Stimulated activated CD4-positive, alpha-beta T cell treated with anti-CD3 and anti-CD28 coated beads, Interleukin-15, amount 100 ng/mL, for 1 hour (primary cell): ENCODE measurements at regions not wholly inside any gene's neighbourhood (a gene's known extent, or its start where the extent isn't known, plus 50 kb on each side); places are given as distances from the start of the nearest gene placed in this dataset.

Experiments
- DNase-seq, 2 donors: peaks; one replicate each; pipeline ENCODE4 v3.0.0-alpha.2; 2020; ENCODE audit warnings: low read depth in 1 of 2, low spot score in 1 of 2

DNA sequence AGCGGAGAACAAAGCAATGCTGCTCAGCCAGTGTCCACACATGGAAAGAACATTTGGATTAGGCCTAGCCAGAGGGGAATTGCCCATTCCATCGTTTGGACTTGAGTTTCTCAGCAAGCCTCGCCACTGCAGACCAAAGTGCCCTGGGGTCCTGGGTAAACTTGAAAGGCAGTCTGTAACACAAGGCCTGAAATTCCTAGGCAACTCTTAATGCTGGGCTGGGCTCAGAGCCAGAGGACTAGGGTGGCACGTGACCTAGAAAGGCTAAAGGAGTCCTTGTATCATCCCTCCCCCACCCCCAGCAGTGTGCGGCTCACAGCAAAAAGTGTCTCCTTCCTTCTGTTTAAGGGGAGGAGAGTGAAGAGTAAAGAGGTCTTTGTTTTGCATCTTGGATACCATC lies 210.4 kb upstream of the ARX start:
- DNase-seq, result no peak

DNA sequence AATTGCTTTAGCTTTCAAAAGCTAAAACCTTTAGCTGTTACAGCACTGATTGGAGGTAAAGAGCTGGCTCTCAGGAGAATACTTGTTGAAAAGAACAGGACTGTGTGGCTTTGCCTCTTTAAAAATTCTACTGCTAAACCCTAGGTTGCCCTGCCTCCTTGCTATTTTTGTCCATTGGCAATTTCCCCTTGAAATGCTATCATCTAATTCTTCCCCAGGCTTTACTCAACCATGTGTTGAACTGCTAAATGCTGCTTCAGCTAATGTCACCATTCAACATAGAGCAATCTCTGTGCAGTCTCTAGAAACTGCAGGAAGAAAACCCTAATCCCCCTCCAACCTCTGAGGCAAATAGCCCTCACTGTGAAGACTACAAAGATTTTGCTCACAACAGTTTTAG lies 203.7 kb upstream of the ARX start:
- no peak for DNase-seq

DNA sequence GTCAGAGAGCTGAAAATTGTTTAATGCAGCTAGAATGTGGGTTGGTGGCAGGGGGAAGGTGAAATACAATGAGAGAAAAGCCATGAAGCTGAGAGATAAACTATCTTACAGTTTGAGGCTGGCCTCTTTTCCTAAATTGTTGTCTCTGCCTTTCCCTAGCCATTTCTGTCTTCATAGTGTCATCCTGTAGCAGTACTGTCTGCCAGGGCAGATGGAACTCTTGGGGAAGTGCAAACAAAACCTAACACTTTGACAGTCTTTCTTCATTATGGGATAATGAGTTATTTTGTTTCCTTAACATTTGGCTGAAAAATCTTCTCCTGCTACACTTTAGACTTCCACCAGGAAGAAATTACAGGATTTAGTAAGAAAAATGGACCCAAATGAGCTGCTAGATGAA lies 197.8 kb upstream of the ARX start:
- no peak for DNase-seq

DNA sequence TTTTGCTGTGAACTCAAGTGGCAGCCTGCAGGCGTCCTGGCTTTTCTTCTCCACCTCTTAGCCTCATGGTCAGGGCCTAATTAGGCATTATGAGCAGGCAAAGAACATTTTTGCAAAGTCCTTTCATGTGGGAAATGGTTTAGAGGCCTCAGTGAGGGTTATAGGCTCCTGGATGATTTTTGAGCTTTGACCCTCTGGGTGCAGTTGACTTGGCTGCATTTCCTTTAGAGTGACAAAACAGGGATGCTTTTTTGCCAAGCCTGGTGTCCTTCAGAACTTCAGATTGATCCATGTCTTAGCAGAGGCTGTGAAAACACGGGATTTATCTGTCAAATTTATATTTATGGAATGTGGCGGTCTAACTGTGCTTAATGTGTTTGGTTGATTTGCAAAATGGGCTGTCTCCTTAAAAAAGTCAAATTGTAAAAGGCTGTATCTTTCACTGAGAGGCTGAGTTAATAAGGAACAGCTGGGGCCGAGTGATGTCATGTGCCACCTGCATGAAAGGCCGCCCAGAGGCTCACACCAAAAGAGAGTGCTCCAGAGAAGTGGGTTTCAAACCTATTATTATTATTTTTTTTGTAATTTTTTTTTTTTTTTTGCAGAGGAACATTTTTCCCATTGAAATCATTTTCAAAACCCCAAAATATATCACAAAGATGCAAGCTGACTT lies 192.2 kb upstream of the ARX start:
- no peak for DNase-seq

DNA sequence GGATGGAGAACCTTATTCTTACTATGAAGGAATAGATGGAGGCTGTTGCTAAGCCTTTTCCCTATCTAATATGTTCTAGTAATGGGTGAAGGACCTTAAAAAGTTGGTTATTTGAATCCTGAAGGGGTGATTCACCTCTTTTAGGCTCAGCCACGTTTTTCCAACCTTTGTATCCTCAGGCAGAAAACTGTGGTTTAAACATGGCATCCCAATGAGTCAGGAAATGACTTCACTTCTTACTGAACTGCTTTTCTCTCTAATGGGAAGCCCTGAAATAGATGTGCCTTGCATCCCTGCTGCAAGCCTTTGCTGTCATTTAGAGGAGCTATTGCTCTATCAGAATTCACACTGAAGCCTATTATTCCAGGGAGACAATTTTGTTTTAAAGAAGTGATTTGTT lies 191.0 kb upstream of the ARX start:
- DNase-seq, result no peak

DNA sequence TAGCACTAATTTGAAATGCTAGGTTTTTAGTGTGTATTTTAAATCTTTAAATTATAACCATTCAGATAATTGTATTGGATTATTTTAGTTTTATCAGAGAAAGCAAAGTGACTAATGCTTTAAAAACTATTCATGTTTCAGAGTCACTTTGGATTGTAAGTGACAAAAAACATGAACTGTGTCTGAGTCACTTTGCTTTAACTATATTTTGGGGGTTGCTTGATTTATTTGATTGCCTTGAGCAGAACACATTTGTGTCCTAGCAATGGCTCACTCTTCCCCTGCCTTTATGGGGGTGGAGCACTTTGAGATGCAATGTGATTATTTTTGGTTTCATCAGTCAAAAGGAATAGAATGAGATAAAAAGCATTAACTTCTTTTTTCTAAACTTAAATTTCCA lies 188.4 kb upstream of the ARX start:
- no peak for DNase-seq

DNA sequence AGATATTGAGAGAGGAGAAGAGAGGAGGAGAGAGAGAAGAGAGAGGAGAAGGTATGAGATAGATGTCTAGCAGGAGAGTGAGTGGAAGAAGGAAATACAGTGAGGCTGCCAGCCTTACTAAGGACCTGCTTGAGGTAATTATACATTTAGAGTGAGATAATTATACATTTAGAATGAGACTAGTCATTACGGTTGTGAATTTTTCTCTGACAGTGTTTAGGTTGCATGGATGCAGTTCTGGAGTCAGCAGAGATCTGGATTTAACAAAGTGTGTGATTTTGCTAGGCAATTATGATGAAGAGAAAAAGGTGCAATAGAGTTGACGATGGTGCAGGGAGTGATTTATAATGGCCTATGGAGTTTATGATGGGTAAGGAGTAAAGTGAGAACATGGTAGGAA lies 187.1 kb upstream of the ARX start:
- DNase-seq, result no peak

DNA sequence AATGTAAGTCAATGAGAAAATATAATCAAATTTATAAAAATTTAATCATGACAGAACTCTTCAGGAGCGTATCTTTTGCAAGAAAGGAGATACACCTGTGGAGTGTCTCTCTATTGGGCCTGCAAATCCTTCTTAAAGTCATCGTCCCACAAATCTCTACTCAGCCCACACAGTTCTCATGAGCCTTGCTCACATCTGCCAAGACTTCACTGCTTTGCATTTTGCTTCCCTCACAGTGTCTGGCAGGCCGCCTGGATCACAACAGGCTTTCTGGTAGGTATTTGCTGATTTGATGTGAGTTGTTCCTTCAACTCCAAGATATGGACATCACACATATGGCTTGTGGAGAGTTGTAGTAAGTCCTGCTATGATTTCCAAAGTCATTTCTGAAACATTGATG lies 183.1 kb upstream of the ARX start:
- no peak for DNase-seq

DNA sequence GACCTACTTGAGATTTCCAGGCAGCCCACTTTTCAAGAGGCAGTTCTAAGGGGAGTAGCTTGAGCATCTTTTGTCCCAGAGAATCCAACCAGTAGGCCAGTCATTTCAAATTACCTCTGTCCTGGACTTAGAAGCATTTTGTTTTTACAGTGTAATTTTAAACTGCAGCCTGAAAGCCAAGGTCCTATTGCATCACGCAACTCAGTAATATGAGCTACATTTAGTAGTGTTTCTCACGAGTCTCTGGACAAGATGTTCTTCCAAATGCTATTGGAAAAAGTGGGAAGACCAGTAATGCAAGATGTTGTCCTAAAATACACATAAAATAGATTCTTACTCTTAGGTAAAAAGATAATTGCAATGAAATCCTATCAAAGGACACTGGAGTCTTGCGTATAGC lies 182.5 kb upstream of the ARX start:
- no peak for DNase-seq

DNA sequence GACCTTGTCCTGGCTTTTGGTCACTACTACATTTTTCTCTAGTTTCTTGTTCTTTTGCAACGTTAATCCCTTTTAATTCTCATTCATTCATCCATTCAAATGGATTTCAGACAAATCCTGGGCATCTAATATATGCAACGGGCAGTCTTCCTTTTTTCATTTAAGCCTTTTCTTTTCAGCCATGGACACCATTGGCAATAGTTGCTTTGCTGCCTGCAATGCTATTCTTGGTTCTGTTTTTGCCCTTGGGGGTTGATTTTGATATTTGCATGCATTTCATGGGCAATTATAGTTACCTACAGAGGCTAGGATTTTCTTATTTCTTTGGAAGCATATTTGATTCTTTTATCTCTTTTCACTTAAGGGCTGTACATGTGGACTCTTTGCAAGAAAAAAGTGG lies 180.5 kb upstream of the ARX start:
- no peak for DNase-seq

DNA sequence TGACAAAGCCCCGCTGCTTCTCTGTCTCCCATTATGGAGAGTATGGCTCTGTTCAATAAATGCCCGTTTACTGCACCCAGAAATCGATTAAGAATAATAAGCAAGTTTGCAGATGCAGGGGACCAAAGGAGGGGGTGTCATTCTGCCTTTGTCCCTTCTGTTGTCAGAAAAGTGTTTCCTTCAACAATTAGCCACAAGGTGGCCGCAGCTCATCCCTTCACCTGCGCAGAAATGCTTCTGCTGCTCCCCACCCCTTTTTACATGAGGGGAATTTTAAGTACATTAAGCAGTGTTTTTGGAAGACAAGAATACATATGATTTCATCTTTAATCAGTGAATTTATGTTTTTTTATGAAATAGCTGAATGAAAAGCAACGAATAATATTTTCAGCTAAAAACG lies 175.6 kb upstream of the ARX start:
- no peak for DNase-seq

DNA sequence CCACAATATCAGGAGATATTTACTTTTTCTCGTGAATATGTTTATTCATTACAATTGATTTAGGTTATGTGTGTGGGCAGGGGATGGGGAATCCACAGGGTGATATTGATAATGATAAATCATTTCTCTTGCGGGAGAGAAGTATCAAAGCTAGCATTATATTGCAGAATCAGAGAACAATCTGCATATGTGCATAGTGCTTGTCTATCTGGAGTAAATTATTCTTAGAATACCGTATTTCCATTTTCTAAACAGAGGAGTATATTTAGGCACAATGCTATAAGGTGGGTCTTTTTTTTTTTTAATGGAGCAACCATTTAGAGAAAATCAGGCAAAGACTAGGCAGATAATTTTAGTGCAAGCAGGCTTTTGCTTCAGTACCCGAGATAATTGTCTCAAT lies 166.0 kb upstream of the ARX start:
- no peak for DNase-seq

DNA sequence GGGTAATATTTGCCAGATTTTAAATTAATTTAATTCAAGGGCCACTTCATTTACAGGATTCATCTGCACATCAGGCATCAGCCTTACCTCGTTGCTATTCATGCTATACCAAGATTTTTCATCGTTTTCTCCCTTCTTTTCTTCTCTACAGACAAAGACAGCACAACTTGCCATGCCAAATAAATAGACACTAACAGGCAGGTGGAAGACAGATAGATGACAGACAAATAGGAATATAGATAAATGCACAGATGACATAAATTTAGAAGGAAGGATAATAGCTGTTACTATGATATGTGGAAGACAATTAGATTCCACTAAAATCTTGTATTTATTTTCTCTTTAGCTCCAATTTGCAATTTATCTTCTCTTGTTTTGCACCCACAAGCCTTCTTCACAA lies 164.5 kb upstream of the ARX start:
- DNase-seq, result no peak

DNA sequence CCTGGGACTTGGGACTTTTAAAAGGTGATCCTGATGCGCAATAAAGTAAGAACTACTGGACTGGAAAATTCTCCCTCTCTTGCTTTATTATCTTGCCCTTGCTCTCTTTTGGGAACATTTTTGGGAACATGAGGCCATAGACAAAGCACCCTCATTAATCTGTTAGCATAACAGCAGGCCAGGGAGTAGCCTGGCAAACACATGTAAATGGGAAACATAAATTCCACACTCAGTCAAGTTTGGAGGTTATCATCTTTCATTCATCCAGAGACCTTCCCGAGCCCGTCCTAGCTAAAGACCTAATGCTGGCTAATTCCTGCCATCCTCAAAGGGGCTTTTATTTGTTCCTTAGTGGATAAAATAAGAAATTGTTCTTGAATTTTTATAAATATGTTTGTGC lies 162.8 kb upstream of the ARX start:
- DNase-seq, result no peak

DNA sequence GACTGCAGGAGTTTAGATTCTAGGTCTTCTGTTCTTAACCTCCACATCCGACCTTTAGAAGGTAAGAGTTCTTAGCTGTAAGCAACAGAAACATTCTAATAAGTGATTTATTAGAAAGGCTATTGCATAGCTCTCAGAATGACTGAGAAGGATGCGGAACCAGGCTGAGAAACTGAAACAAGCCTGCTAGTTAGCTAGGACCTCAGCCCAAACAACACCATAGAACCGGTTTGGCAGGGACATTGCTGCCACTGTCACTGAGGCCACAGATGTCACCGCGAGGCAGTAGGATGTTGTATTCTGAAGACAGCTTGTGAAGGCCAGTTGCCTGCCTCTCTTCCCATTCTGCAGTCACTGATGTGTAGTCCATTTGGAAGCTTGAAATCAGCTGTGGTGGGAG lies 160.0 kb upstream of the ARX start:
- DNase-seq, result no peak

DNA sequence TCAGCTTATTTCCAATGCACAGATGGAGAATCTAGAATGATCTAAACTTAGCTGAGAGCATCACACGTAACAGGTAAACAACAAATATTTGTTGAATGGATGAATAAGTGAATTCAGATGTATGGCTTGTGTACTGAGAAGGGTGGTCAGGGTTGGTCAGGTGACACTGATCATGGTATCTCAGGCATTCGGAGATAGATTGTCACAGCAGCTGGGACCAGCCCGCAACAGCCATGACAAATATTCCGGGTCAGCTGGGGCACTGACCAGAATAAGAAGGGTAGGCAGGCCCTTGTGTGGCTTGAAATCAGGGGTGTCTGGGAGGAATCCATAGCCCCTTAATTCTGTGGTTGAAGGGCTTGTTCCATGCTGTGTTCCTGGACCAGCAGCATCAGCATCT lies 159.4 kb upstream of the ARX start:
- no peak for DNase-seq

DNA sequence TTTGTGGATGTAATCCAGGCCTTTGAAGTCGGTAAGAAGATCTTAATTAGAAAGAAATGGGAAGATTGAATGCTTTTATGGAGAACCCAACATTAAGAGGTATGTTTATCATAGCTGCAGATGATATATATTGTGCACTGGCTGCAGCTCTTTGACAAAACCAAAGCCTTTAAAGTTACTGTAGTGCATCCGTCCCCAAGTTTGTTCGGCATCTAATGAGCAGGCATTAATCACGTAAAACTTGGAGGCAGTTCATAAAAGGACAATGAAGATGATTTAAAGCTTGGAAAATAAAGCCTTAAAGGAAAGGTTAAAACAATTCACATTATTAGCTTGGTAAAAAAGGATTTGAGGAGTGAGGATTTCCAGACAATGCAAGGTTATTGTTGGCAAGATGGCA lies 150.8 kb upstream of the ARX start:
- no peak for DNase-seq

DNA sequence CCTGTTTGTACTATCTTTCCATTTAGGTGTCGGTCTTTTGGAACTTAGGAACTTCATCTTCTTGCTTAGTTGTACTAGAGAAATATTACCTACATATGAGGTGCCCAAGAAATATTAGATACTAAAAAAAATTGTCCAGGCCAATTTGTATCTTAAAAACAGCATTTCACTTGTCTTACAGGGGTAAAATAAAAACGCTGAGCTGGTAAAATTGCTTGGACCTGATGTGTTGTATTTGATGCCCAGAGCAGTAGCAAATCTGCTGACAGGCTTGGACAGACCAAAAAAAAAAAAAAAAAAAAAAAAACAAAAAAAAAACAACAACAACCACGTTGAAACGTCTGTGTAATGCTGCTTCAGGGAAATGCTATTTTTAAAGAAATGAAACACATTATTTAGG lies 150.4 kb upstream of the ARX start:
- DNase-seq, result no peak

DNA sequence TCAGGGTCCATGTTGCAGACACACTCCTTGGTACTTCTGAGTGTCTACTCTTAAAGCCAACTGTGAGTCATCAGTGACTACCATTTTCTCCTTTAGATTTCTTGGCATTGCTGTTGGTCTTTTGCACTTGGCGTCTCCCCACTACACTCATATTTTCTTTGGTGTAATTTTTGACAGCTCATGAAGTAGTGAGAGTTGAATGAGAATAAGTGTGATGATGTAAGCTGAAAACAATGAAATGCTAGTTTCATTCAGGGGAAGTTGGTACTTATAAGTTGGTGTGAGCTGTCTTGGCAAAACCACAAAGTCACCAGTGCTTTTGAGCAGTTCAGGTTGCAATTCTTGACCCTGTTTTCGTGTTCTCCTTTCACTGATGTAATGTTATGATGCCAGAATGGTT lies 142.9 kb upstream of the ARX start:
- DNase-seq, result no peak

DNA sequence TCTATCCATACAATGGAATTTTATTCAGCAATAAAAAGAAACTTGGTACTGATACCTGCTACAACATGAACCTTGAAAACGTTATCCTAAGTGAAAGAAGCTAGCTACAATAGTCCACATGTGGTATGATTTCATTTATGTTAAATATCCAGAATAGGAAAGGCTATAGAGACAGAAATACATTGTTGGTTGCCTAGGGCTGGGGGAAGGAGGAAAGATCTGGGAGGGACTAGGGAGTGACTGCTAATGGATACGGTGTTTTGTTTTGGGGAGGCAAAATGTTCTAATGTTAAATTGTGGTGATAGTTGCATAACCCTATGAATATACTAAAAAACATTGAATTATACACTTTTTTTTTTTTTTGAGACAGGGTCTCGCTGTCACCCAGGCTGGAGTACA lies 141.1 kb upstream of the ARX start:
- DNase-seq, result no peak

DNA sequence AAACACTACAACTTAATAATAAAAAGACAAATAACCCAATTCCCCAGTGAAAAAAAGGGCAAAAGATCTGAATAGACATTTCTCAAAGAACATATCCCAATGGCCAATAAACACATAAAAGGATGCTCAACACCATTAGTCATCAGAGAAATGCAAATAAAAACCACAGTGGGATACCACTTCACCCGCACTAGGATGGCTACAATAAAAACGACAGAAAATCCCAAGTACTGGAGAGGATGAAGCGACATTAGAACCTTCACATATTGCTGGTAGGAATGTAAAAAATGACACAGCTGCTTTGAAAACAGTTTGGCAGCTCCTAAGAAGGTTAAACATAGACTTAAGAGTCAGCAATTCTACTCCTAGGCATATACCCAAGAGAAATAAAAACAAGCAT lies 140.6 kb upstream of the ARX start:
- no peak for DNase-seq

DNA sequence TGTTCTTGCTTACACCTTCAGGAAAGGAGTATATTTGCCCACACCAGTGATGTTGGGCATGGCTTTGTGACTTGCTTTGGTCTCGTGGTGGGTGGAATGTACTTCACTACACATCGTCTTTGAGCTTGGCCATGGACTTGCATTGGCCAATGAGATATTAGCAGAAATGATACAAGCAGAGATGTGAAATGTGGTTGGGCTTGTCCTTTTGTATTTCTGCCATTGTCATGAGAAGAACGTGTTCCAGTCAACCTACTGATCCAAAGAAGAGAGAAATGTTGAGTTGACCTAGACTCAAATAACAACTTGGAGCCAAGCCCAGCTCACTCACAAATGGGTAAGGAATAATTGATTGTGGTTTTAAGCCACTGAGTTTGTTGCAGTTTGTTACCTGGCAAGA lies 138.4 kb upstream of the ARX start:
- no peak for DNase-seq

DNA sequence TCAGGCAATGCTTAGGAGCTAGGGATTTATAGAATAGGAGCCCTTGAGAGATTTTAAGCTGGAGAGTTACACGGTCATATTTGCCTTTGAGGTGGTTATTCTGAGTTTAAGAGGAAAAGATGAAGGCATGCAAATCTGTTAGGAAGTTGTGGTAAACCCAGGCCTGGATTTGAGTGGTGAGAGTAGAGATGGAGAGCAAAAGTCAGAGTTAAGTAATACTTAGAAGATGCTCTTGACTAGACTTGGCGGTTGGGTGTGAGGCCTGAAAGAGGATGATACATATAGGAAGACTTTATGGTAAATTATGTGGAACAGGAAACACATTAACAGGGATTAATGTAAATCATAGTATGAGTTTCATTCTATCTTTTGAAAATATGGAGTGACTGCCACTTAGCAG lies 136.0 kb upstream of the ARX start:
- no peak for DNase-seq
